ENCODE measurements at regions not wholly inside any gene's neighbourhood (a gene's known extent, or its start where the extent isn't known, plus 50 kb on each side); places are given as distances from the start of the nearest gene placed in this dataset.

GRCh38 chr2:181176540-181176939, 196.1 kb downstream of the UBE2E3 start:
- TF ChIP-seq EZH2 (IDR thresholded peaks at IDR 0.05; ENCODE audit: insufficient read depth, low read length) (no peak), CTCF (IDR thresholded peaks at IDR 0.05; ENCODE audit: insufficient read depth, low read depth, low read length) (no peak)
- no peak overlapping the region for H3K27ac ChIP-seq (ENCODE audit: low read depth, low read length)
- no peaks in the 10 kb centered on the region for H3K36me3 ChIP-seq (ENCODE audit: insufficient read depth, low read length)
- no peak overlapping the region for H3K4me2 ChIP-seq (ENCODE audit: low read length)
- no peaks in the 10 kb centered on the region for H3K4me1 ChIP-seq (ENCODE audit: insufficient read depth, low read length)
- H3K79me2 ChIP-seq (ENCODE audit: insufficient read depth, low read length): no peaks in the 10 kb centered on the region
- H4K20me1 ChIP-seq (ENCODE audit: insufficient read depth, low read length): no peaks in the 10 kb centered on the region
- H2AFZ ChIP-seq (ENCODE audit: low read depth, low read length): no peak overlapping the region
- no peak overlapping the region for H3K9ac ChIP-seq (ENCODE audit: low read length)
- no peak for DNase-seq (ENCODE audit: low read depth)
- Mint-ChIP-seq H3K4me1 (ENCODE audit: low read depth, unreplicated experiment) (peaks cover 16% of the 10 kb centered on the region), H3K9me3 (ENCODE audit: unreplicated experiment) (no peaks in the 10 kb centered on the region), H3K36me3 (ENCODE audit: low read depth, unreplicated experiment) (no peaks in the 10 kb centered on the region), H3K27me3 (ENCODE audit: low read depth, unreplicated experiment) (no peaks in the 10 kb centered on the region), H3K27ac (ENCODE audit: unreplicated experiment) (no peak overlapping the region), H3K4me3 (ENCODE audit: unreplicated experiment) (no peak overlapping the region)
- FAIRE-seq: no peak
- H3K9me3 ChIP-seq (ENCODE audit: insufficient read depth, low read depth, low read length): no peaks in the 10 kb centered on the region
- no peaks in the 10 kb centered on the region for H3K27me3 ChIP-seq (ENCODE audit: insufficient read depth, low read length)
- no peak overlapping the region for H3K4me3 ChIP-seq (ENCODE audit: insufficient read depth, low read depth, low read length)

- H3K27ac Mint-ChIP-seq (ENCODE audit: unreplicated experiment): no peak overlapping the region
- TF ChIP-seq EZH2 (IDR thresholded peaks at IDR 0.05; ENCODE audit: insufficient read depth, low read length): no peak
- no peak for TF ChIP-seq CTCF (IDR thresholded peaks at IDR 0.05; ENCODE audit: insufficient read depth, low read depth, low read length)
Observed at GRCh38 chr2:181177376-181177775, 197.0 kb downstream of the UBE2E3 start.

GRCh38 chr2:181178130-181178529, 197.7 kb downstream of the UBE2E3 start:
- FAIRE-seq (no peak), DNase-seq (ENCODE audit: low read depth) (no peak)
- Histone ChIP-seq H3K4me1 (ENCODE audit: insufficient read depth, low read length) (no peaks in the 10 kb centered on the region), H2AFZ (ENCODE audit: low read depth, low read length) (no peak overlapping the region), H3K27ac (ENCODE audit: low read depth, low read length) (no peak overlapping the region), H3K4me2 (ENCODE audit: low read length) (no peak overlapping the region), H3K27me3 (ENCODE audit: insufficient read depth, low read length) (no peaks in the 10 kb centered on the region), H3K36me3 (ENCODE audit: insufficient read depth, low read length) (no peaks in the 10 kb centered on the region), H3K9ac (ENCODE audit: low read length) (no peak overlapping the region), H3K79me2 (ENCODE audit: insufficient read depth, low read length) (no peaks in the 10 kb centered on the region), H3K9me3 (ENCODE audit: insufficient read depth, low read depth, low read length) (no peaks in the 10 kb centered on the region), H3K4me3 (ENCODE audit: insufficient read depth, low read depth, low read length) (no peak overlapping the region), H4K20me1 (ENCODE audit: insufficient read depth, low read length) (no peaks in the 10 kb centered on the region)
- Mint-ChIP-seq H3K36me3 (ENCODE audit: low read depth, unreplicated experiment) (no peaks in the 10 kb centered on the region), H3K9me3 (ENCODE audit: unreplicated experiment) (no peaks in the 10 kb centered on the region), H3K4me3 (ENCODE audit: unreplicated experiment) (no peak overlapping the region), H3K4me1 (ENCODE audit: low read depth, unreplicated experiment) (peaks cover 16% of the 10 kb centered on the region), H3K27ac (ENCODE audit: unreplicated experiment) (no peak overlapping the region), H3K27me3 (ENCODE audit: low read depth, unreplicated experiment) (no peaks in the 10 kb centered on the region)
- TF ChIP-seq CTCF (IDR thresholded peaks at IDR 0.05; ENCODE audit: insufficient read depth, low read depth, low read length): no peak
- TF ChIP-seq EZH2 (IDR thresholded peaks at IDR 0.05; ENCODE audit: insufficient read depth, low read length): no peak

More at GRCh38 chr2:181177376-181177775, 197.0 kb downstream of the UBE2E3 start:
- H3K36me3 Mint-ChIP-seq (ENCODE audit: low read depth, unreplicated experiment): no peaks in the 10 kb centered on the region
- Histone ChIP-seq H3K4me3 (ENCODE audit: insufficient read depth, low read depth, low read length) (no peak overlapping the region), H3K4me2 (ENCODE audit: low read length) (no peak overlapping the region), H3K9me3 (ENCODE audit: insufficient read depth, low read depth, low read length) (no peaks in the 10 kb centered on the region), H3K4me1 (ENCODE audit: insufficient read depth, low read length) (no peaks in the 10 kb centered on the region), H3K27ac (ENCODE audit: low read depth, low read length) (no peak overlapping the region), H4K20me1 (ENCODE audit: insufficient read depth, low read length) (no peaks in the 10 kb centered on the region), H3K9ac (ENCODE audit: low read length) (no peak overlapping the region), H3K36me3 (ENCODE audit: insufficient read depth, low read length) (no peaks in the 10 kb centered on the region), H3K79me2 (ENCODE audit: insufficient read depth, low read length) (no peaks in the 10 kb centered on the region), H3K27me3 (ENCODE audit: insufficient read depth, low read length) (no peaks in the 10 kb centered on the region), H2AFZ (ENCODE audit: low read depth, low read length) (no peak overlapping the region)
- DNase-seq (ENCODE audit: low read depth): no peak
- H3K27me3 Mint-ChIP-seq (ENCODE audit: low read depth, unreplicated experiment): no peaks in the 10 kb centered on the region
- H3K4me1 Mint-ChIP-seq (ENCODE audit: low read depth, unreplicated experiment): peaks cover 16% of the 10 kb centered on the region
- H3K9me3 Mint-ChIP-seq (ENCODE audit: unreplicated experiment): no peaks in the 10 kb centered on the region
- no peak overlapping the region for H3K4me3 Mint-ChIP-seq (ENCODE audit: unreplicated experiment)
- no peak for FAIRE-seq

All from astrocyte (in vitro differentiated cells and primary cell).